Testis (tissue), 2 donors: ENCODE measurements at regions not wholly inside any gene's neighbourhood (a gene's known extent, or its start where the extent isn't known, plus 50 kb on each side); places are given as distances from the start of the nearest gene placed in this dataset.
"Not testable (repeated sequence)": the region's sequence is repeated elsewhere in the genome, so short reads cannot be mapped to it uniquely, and the experiment has no call there.

Experiments
- DNase-seq: peaks from one replicate; pipeline ENCODE4 v3.0.0-alpha.2; 2019
- H3K27ac ChIP-seq, 2 donors: fragments of 200-600 bp; sonication (generic); one replicate each; pipeline ENCODE4 v1.5.1; 2019
- H3K27me3 ChIP-seq: fragments of 200-600 bp; sonication (generic); one replicate; pipeline ENCODE4 v1.5.1; 2019
- H3K36me3 ChIP-seq: fragments of 200-600 bp; sonication (generic); one replicate; pipeline ENCODE4 v1.5.1; 2017; ENCODE audit warnings: low read depth; ENCODE audit errors: missing control alignments
- H3K4me1 ChIP-seq: fragments of 200-600 bp; sonication (generic); one replicate; pipeline ENCODE4 v1.5.1; 2019
- H3K4me3 ChIP-seq, 2 donors: fragments of 200-600 bp; sonication (generic); one replicate each; pipeline ENCODE4 v1.5.1; 2017 to 2019
- H3K9me3 ChIP-seq: fragments of 200-600 bp; sonication (generic); one replicate; pipeline ENCODE4 v1.5.1; 2017
- CTCF ChIP-seq, 3 experiments: fragments of 450-650 bp in 2 of 3; fragments of 200-600 bp in 1 of 3; sonication (generic) in 1 of 3; IDR thresholded peaks; one replicate each; pipeline ENCODE4 v1.5.1; 2016 to 2019; ENCODE audit warnings: antibody characterized with exemption in 3 of 3, mild to moderate bottlenecking in 2 of 3, moderate library complexity in 1 of 3
- POLR2A ChIP-seq: fragments of 450-650 bp; IDR thresholded peaks from one replicate; pipeline ENCODE4 v1.6.1; 2017; ENCODE audit warnings: antibody characterized with exemption, mild to moderate bottlenecking, moderate library complexity
- WGBS, 2 donors: methylation state at CpG; one replicate each; pipeline ENCODE4 v1.1.5; 2018; 5-methylcytosine and 5-hydroxymethylcytosine counted together
- intact Hi-C: fragments of 100-400 bp; cut with DNase I; formaldehyde crosslinking; loops from one replicate; pipeline ENCODE4 v1.15.1; 2023; ENCODE audit warnings: low total_unique reads

DNA sequence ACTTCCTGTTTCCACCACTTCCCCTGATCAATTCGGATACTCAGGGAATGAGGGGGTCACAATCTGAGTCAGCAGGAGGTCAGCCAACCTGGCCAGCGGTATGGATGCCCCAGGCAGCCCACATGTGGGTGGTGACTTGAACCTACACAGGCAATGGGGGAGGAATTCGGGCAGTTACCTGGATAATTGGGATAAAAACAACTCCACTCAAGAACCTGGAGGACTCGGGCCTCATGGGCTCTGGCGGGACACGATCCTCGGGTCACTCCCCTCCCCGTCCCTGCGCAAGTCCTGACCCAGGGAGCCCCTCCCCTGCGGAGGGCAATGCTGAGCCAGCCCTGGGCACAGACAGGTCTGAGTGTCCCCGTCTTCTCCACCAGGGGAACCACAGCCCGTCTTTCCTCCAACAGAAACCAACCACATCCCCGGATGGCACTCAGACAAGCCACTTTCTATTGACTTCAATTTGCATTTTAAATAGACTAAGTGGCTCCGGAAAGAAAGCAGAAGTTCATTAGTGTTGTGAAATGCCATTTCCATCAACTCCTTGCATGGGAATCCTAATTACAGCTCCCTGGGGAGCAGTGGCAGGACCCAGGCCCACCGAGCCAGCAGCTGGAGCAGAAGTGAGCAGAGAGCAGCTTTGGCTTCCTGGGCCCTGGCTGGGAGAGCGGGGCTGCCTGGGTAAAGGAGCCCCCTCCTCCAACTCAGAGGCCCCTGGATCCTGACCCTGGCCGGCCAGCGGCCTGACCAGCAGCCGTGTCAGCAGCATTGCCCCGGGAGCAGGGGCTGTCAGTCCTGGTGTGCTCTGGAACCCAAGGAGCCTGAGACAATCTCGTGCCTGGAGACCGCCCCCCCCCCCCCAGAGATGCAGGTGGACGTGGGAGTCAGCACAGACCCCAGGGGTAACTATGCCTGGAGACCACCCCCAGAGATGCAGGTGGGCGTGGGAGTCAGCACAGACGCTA is 374.1 kb downstream of the ADGRD1 start:
- Histone ChIP-seq H3K27ac (no peak overlapping the region), H3K9me3 (no peaks in the 10 kb centered on the region), H3K36me3 (no peaks in the 10 kb centered on the region), H3K27me3 (no peaks in the 10 kb centered on the region), H3K4me3 (no peak overlapping the region), H3K4me1 (no peaks in the 10 kb centered on the region)
- intact Hi-C loops: no loop called here
- WGBS, 2 donors: 82 to 86% methylated on average over 14 to 25 of the region's 25 CpGs
- no peak for DNase-seq
- TF ChIP-seq CTCF (IDR thresholded peaks at IDR 0.05) (no peak), POLR2A (no peak)

DNA sequence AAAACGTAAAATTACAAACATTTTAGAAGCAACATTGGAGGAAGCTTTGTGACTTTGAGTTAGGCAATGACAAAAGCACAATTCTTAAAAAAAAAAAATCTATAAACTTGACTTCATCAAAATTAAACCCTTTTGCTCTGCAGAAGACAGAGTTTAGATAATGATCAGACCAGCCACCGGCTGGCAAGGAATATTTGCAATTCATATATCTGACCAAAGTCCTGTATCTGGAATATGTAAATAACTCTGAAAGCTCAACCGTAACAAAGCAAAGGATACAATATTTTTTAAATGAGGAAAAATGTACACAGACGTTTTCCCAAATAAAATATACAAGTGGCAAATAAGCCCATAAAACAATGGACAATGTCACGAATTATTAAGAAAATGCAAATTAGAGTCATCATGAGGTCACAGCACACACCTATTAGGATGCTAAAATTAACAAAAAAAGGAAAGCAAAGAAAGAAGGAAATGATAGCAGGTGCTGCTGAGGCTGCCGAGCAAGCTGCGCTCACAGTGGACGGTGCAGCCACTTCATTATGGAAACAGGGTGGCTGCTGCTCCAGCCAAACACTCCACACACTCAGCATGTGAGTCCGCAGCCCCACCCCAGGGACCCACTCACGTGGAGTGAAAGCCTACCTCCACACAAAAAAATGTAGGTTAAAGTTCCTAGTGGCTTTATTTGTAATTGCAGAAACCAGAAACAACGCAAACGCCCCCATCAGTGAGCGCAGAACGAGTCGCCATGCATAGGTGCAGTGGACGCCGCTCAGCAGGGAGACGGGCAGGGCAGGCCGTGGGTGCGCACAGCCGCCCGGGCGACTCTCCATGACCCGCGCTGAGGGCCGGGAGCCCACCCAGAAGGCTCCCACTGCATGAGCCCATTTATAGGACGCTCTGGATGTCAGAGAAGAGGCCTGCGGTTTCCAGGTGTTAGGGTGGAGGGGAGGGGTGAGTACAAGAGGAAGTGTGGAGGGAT is 375.4 kb downstream of the ADGRD1 start:
- DNase-seq, H3K4me3 ChIP-seq, intact Hi-C loops, H3K36me3 ChIP-seq, H3K27me3 ChIP-seq, H3K4me1 ChIP-seq, H3K9me3 ChIP-seq, H3K27ac ChIP-seq: not testable (repeated sequence)
- WGBS, 2 donors: 83% methylated on average over 23 to 27 of the region's 28 CpGs

GRCh38 chr12:131330106-131330815 is 376.6 kb downstream of the ADGRD1 start:
- DNase-seq: no peak
- 92 to 95% methylated on average over 9 of the region's 9 CpGs for WGBS, 2 donors
- Histone ChIP-seq H3K4me1 (no peaks in the 10 kb centered on the region), H3K27me3 (no peaks in the 10 kb centered on the region), H3K36me3 (no peaks in the 10 kb centered on the region), H3K9me3 (no peaks in the 10 kb centered on the region), H3K27ac (no peak overlapping the region), H3K4me3 (no peak overlapping the region)
- intact Hi-C loops: no loop called here
- TF ChIP-seq POLR2A (no peak), CTCF (IDR thresholded peaks at IDR 0.05) (no peak)

- Histone ChIP-seq H3K4me1 (no peaks in the 10 kb centered on the region), H3K4me3 (no peak overlapping the region), H3K27me3 (no peaks in the 10 kb centered on the region), H3K9me3 (no peaks in the 10 kb centered on the region), H3K36me3 (no peaks in the 10 kb centered on the region), H3K27ac (no peak overlapping the region)
- DNase-seq: no peak
- intact Hi-C loops: no loop called here
- TF ChIP-seq POLR2A (no peak), CTCF (IDR thresholded peaks at IDR 0.05) (no peak)
- 87% methylated on average over 2 of the region's 2 CpGs for WGBS, 2 donors
Observed at GRCh38 chr12:131331148-131331750, 377.5 kb downstream of the ADGRD1 start.
